H9 (cell line): ENCODE measurements at regions not wholly inside any gene's neighbourhood (a gene's known extent, or its start where the extent isn't known, plus 50 kb on each side); places are given as distances from the start of the nearest gene placed in this dataset.
A peak's percentile ranks its signal among the peaks of the same experiment; 100 is the strongest.

Experiments
- DNase-seq: peaks from one replicate; pipeline ENCODE4 v3.0.0-alpha.2; 2017
- H2AFZ ChIP-seq: one replicate; pipeline ENCODE4 v1.6.1; 2013; ENCODE audit warnings: mild to moderate bottlenecking, low read length, control low read depth, moderate library complexity
- H2AK5ac ChIP-seq: 2 replicates; pipeline ENCODE4 v1.6.1; 2013; ENCODE audit warnings: low read length, control low read depth, mixed read lengths; ENCODE audit not compliant: insufficient read length
- H2BK120ac ChIP-seq: one replicate; pipeline ENCODE4 v1.6.1; 2013; ENCODE audit warnings: low read depth, mild to moderate bottlenecking, low read length, control low read depth, inconsistent platforms; ENCODE audit not compliant: poor library complexity, severe bottlenecking
- H2BK12ac ChIP-seq: 2 replicates; pipeline ENCODE4 v1.6.1; 2013; ENCODE audit warnings: low read length, control low read depth, mixed read lengths, low read depth; ENCODE audit not compliant: insufficient read length
- H2BK15ac ChIP-seq: 2 replicates; pipeline ENCODE4 v1.6.1; 2013; ENCODE audit warnings: low read depth, low read length, control low read depth
- H2BK20ac ChIP-seq: one replicate; pipeline ENCODE4 v1.6.1; 2013; ENCODE audit warnings: low read depth, mild to moderate bottlenecking, low read length, control low read depth, inconsistent platforms; ENCODE audit not compliant: poor library complexity, severe bottlenecking
- H2BK5ac ChIP-seq: 2 replicates; pipeline ENCODE4 v1.6.1; 2013; ENCODE audit warnings: low read length, control low read depth, mixed read lengths; ENCODE audit not compliant: insufficient read length
- H3K14ac ChIP-seq: 2 replicates; pipeline ENCODE4 v1.6.1; 2013; ENCODE audit warnings: low read length, control low read depth; ENCODE audit not compliant: insufficient read depth
- H3K18ac ChIP-seq: 2 replicates; pipeline ENCODE4 v1.6.1; 2013; ENCODE audit warnings: low read depth, mild to moderate bottlenecking, mixed read lengths, low read length, control low read depth; ENCODE audit not compliant: insufficient read length
- H3K23ac ChIP-seq: 2 replicates; pipeline ENCODE4 v1.6.1; 2013; ENCODE audit warnings: low read length, control low read depth, mixed read lengths, low read depth; ENCODE audit not compliant: insufficient read length
- H3K23me2 ChIP-seq: 2 replicates; pipeline ENCODE4 v1.6.1; 2013; ENCODE audit warnings: low read depth, mild to moderate bottlenecking, mixed read lengths, low read length, control low read depth; ENCODE audit not compliant: insufficient read length, poor library complexity, severe bottlenecking
- H3K27ac ChIP-seq: 2 replicates; pipeline ENCODE4 v1.5.1; 2013; ENCODE audit warnings: low read length, control low read depth, mixed read lengths, low read depth; ENCODE audit not compliant: insufficient read length
- H3K27me3 ChIP-seq: 2 replicates; pipeline ENCODE4 v1.6.1; 2013; ENCODE audit warnings: low read length, control low read depth, inconsistent platforms; ENCODE audit not compliant: insufficient read depth
- H3K4ac ChIP-seq: 2 replicates; pipeline ENCODE4 v1.6.1; 2013; ENCODE audit warnings: low read depth, mild to moderate bottlenecking, control low read depth, inconsistent platforms, low read length, moderate library complexity
- H3K4me1 ChIP-seq: 2 replicates; pipeline ENCODE4 v1.6.1; 2013; ENCODE audit warnings: low read length, control low read depth, inconsistent platforms; ENCODE audit not compliant: insufficient read depth
- H3K4me2 ChIP-seq: 2 replicates; pipeline ENCODE4 v1.6.1; 2013; ENCODE audit warnings: low read length, control low read depth, mixed read lengths; ENCODE audit not compliant: insufficient read length, insufficient read depth
- H3K56ac ChIP-seq: 2 replicates; pipeline ENCODE4 v1.6.1; 2013; ENCODE audit warnings: low read depth, mild to moderate bottlenecking, mixed read lengths, low read length, control low read depth; ENCODE audit not compliant: insufficient read length
- H3K79me1 ChIP-seq: 2 replicates; pipeline ENCODE4 v1.6.1; 2013; ENCODE audit warnings: low read depth, mild to moderate bottlenecking, moderate library complexity, low read length, control low read depth, inconsistent platforms; ENCODE audit not compliant: insufficient read depth, poor library complexity, severe bottlenecking
- H3K79me2 ChIP-seq: 2 replicates; pipeline ENCODE4 v1.6.1; 2013; ENCODE audit warnings: low read length, control low read depth, inconsistent platforms; ENCODE audit not compliant: insufficient read depth
- H3K9ac ChIP-seq: 2 replicates; pipeline ENCODE4 v1.6.1; 2013; ENCODE audit warnings: low read length, control low read depth, mixed read lengths; ENCODE audit not compliant: insufficient read length; ENCODE audit errors: extremely low read depth
- H3K9me3 ChIP-seq: one replicate; pipeline ENCODE4 v1.6.1; 2013; ENCODE audit warnings: low read depth, low read length, inconsistent platforms; ENCODE audit not compliant: control insufficient read depth
- H3T11ph ChIP-seq: one replicate; pipeline ENCODE4 v1.6.1; 2013; ENCODE audit warnings: mild to moderate bottlenecking, low read length, control low read depth, inconsistent platforms
- H4K20me1 ChIP-seq: one replicate; pipeline ENCODE4 v1.6.1; 2013; ENCODE audit not compliant: control insufficient read depth, insufficient read length, insufficient read depth
- H4K5ac ChIP-seq: 2 replicates; pipeline ENCODE4 v1.6.1; 2013; ENCODE audit warnings: low read depth, mild to moderate bottlenecking, mixed read lengths, low read length, control low read depth; ENCODE audit not compliant: insufficient read length
- H4K8ac ChIP-seq: replicated peaks from 2 replicates; pipeline ENCODE4 v1.6.1; 2013; ENCODE audit warnings: low read length, control low read depth, mixed read lengths, low read depth; ENCODE audit not compliant: insufficient read length
- H4K91ac ChIP-seq: 2 replicates; pipeline ENCODE4 v1.6.1; 2013; ENCODE audit warnings: low read depth, mild to moderate bottlenecking, moderate library complexity, mixed read lengths, low read length, control low read depth; ENCODE audit not compliant: insufficient read length
- H3K27ac Mint-ChIP-seq, 3 experiments: 2 replicates in 2 of 3; 3 replicates in 1 of 3; pipeline ENCODE4 v1.8.0; 2020 to 2021; ENCODE audit warnings: mixed read lengths in 3 of 3, mild to moderate bottlenecking in 1 of 3, moderate library complexity in 1 of 3
- H3K27me3 Mint-ChIP-seq: 2 replicates; pipeline ENCODE4 v1.8.0; 2021; ENCODE audit warnings: low read depth, mild to moderate bottlenecking, moderate library complexity, mixed read lengths
- H3K36me3 Mint-ChIP-seq, 3 experiments: 2 replicates in 2 of 3; 3 replicates in 1 of 3; pipeline ENCODE4 v1.8.0; 2020 to 2021; ENCODE audit warnings: low read depth in 3 of 3, mixed read lengths in 3 of 3; ENCODE audit not compliant: insufficient read depth in 1 of 3
- H3K4me1 Mint-ChIP-seq, 2 experiments: 2 replicates each; pipeline ENCODE4 v1.8.0; 2020; ENCODE audit warnings: mixed read lengths in 2 of 2
- H3K4me3 Mint-ChIP-seq, 2 experiments: 2 replicates in 1 of 2; 3 replicates in 1 of 2; pipeline ENCODE4 v1.8.0; 2020 to 2021; ENCODE audit warnings: mild to moderate bottlenecking in 2 of 2, mixed read lengths in 2 of 2, moderate library complexity in 1 of 2
- H3K9me3 Mint-ChIP-seq, 2 experiments: 2 replicates in 1 of 2; 3 replicates in 1 of 2; pipeline ENCODE4 v1.8.0; 2020; ENCODE audit warnings: mild to moderate bottlenecking in 2 of 2, mixed read lengths in 2 of 2, moderate library complexity in 1 of 2
- WGBS: extraction: QIAGEN DNeasy Blood & Tissue Kit; methylation state at CpG from one replicate; pipeline ENCODE4 v1.1.7; 2013; ENCODE audit warnings: missing lambda C conversion rate, low lambda C conversion rate, mixed read lengths; ENCODE audit not compliant: insufficient read length; ENCODE audit errors: extremely low coverage; 5-methylcytosine and 5-hydroxymethylcytosine counted together
- TF ChIP-seq, protein P1 (sequence below): fragments of 200-600 bp; sonication (generic); conservative IDR thresholded peaks from 3 replicates; pipeline ENCODE4 v1.8.0; 2021; ENCODE audit warnings: antibody characterized with exemption, mild to moderate bottlenecking

DNA sequence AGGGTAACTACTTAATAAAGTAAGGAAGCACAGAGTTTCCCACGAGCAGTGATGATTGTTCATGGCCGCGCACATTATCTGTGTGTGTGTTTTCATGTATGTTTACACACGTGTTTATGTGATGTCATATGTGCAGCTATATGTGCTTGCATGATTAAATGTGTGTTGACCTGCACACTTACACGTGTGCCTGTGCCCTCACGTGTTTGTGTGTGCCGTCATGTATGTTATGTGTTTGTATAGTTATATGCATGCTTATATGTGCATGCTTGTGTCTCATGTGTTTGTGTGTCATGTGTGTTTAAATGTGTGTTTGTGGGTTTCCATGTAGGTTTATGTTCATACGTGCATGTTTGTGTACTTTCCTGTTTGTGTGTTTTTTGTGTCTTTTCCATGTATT is 782.3 kb downstream of the GALR1 start:
- H3K23me2 ChIP-seq: no peaks in the 10 kb centered on the region
- no peak overlapping the region for H3K4me3 Mint-ChIP-seq

More for the DNA sequence above, 782.3 kb downstream of the GALR1 start:
- no peak overlapping the region for H3K18ac ChIP-seq
- no peak overlapping the region for H2BK120ac ChIP-seq
- H2BK20ac ChIP-seq: no peak overlapping the region
- H3K27ac ChIP-seq: no peak overlapping the region
- no peak overlapping the region for H4K91ac ChIP-seq
- H2AK5ac ChIP-seq: no peak overlapping the region
- H3K9me3 Mint-ChIP-seq: peaks cover 0 to 3% of the 10 kb centered on the region in 2 experiments; a peak in 1 of 5 replicates
- no peak overlapping the region for H4K8ac ChIP-seq
- no peak overlapping the region for H3K4me2 ChIP-seq
- no peak overlapping the region for H3T11ph ChIP-seq
- H3K27me3 Mint-ChIP-seq: no peaks in the 10 kb centered on the region
- no peak overlapping the region for H3K4ac ChIP-seq
- TF ChIP-seq, protein P1, sequence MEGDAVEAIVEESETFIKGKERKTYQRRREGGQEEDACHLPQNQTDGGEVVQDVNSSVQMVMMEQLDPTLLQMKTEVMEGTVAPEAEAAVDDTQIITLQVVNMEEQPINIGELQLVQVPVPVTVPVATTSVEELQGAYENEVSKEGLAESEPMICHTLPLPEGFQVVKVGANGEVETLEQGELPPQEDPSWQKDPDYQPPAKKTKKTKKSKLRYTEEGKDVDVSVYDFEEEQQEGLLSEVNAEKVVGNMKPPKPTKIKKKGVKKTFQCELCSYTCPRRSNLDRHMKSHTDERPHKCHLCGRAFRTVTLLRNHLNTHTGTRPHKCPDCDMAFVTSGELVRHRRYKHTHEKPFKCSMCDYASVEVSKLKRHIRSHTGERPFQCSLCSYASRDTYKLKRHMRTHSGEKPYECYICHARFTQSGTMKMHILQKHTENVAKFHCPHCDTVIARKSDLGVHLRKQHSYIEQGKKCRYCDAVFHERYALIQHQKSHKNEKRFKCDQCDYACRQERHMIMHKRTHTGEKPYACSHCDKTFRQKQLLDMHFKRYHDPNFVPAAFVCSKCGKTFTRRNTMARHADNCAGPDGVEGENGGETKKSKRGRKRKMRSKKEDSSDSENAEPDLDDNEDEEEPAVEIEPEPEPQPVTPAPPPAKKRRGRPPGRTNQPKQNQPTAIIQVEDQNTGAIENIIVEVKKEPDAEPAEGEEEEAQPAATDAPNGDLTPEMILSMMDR: no peak
- no peak overlapping the region for H3K14ac ChIP-seq
- H3K56ac ChIP-seq: no peak overlapping the region
- peaks cover 16 to 20% of the 10 kb centered on the region in 2 experiments for H3K4me1 Mint-ChIP-seq
- H2BK5ac ChIP-seq: no peak overlapping the region
- H2AFZ ChIP-seq: no peak overlapping the region
- no peaks in the 10 kb centered on the region for H4K20me1 ChIP-seq
- no peaks in the 10 kb centered on the region for H3K79me2 ChIP-seq
- DNase-seq: no peak
- no peak overlapping the region for H4K5ac ChIP-seq
- peak overlapping the region in 1 of 3 experiments; percentile 76; a peak in 1 of 7 replicates for H3K27ac Mint-ChIP-seq
- H2BK15ac ChIP-seq: no peak overlapping the region
- H3K27me3 ChIP-seq: no peaks in the 10 kb centered on the region
- H3K79me1 ChIP-seq: no peaks in the 10 kb centered on the region
- H3K9ac ChIP-seq: no peak overlapping the region
- peaks cover 3% of the 10 kb centered on the region; the same call in 1 of the 2 replicates for H3K4me1 ChIP-seq
- no peak overlapping the region for H3K23ac ChIP-seq
- WGBS: no CpG with 5 or more reads among the region's 8 CpGs
- no peaks in the 10 kb centered on the region for H3K36me3 Mint-ChIP-seq
- no peak overlapping the region for H2BK12ac ChIP-seq
- H3K9me3 ChIP-seq: no peaks in the 10 kb centered on the region
